ENCODE measurements at regions not wholly inside any gene's neighbourhood (a gene's known extent, or its start where the extent isn't known, plus 50 kb on each side); places are given as distances from the start of the nearest gene placed in this dataset.

DNA sequence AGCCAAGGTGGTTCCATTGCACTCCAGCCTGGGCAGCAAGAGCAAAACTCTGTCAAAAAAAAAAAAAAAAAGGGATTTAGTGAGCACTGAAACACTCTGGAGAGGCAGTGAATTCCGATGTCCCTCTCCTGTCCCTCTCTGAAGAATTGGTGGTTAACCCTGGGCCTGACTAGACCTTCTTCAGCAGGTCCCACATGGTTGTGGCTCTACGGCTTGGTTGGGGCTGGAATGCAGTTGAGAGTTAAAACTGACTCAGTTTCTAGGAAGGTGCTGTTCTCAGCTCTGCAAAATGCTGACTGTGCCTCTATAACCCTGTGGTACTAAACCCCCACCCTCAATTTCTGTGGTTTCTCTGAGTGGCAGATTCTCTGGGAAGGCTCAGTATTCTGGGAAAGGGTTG lies 173.3 kb downstream of the SEC16B start:
- TF ChIP-seq, protein P1, sequence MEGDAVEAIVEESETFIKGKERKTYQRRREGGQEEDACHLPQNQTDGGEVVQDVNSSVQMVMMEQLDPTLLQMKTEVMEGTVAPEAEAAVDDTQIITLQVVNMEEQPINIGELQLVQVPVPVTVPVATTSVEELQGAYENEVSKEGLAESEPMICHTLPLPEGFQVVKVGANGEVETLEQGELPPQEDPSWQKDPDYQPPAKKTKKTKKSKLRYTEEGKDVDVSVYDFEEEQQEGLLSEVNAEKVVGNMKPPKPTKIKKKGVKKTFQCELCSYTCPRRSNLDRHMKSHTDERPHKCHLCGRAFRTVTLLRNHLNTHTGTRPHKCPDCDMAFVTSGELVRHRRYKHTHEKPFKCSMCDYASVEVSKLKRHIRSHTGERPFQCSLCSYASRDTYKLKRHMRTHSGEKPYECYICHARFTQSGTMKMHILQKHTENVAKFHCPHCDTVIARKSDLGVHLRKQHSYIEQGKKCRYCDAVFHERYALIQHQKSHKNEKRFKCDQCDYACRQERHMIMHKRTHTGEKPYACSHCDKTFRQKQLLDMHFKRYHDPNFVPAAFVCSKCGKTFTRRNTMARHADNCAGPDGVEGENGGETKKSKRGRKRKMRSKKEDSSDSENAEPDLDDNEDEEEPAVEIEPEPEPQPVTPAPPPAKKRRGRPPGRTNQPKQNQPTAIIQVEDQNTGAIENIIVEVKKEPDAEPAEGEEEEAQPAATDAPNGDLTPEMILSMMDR (conservative IDR thresholded peaks at IDR 0.05; ENCODE audit: low read depth, low read length), result no peak
- TF ChIP-seq POLR2A (IDR thresholded peaks at IDR 0.05; ENCODE audit: low read depth, low read length), result no peak
- TF ChIP-seq MAFK (IDR thresholded peaks at IDR 0.05; ENCODE audit: low read depth, low read length), result no peak
- no peak for TF ChIP-seq FOS (IDR thresholded peaks at IDR 0.05; ENCODE audit: low read depth, low read length)
